DMS53 (cell line): ENCODE measurements at regions not wholly inside any gene's neighbourhood (a gene's known extent, or its start where the extent isn't known, plus 50 kb on each side); places are given as distances from the start of the nearest gene placed in this dataset.

ENCODE experiments used
- DNase-seq: peaks from one replicate; lab custom pipeline; 2025; lab: John Stamatoyannopoulos, UW

DNA sequence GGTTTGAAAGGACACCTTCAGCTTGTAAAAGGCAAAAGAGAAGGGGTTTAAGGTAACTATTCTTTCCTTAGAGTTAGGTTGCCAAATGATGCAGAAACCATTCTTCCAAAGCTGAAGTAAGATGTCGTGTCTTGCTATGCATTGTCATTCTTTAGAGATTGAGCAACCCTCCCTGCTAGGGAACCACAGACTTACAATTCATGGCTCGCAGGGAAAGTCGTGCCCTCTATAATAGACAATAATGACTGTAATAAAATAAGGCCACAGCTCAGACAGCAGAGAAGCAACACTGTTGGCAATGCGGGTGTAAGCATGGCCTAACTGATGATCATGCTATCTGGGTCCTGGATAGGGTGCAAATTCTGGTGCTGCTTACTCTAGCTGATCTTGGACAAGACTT, 129.6 kb upstream of the CDH13 start:
- DNase-seq, result no peak

DNA sequence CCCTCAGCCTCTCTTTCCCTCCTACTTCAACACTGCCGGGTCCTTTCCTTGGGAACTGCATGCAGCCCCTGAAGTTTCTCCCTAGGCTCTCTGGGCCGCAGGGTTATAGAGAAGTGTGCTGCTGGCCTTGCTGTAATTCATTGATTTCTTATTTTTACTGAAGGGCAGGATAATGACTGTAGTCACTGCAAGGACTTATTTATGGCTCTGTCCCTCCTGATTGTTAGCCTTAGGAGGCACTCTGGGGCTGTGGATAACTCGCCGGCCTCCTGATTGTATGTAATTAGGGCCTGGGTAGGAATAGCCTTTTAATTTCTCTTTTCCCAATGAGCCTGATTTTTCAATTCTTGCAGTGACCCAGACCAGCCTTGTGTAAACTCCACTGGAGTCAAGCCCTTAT, 138.3 kb upstream of the CDH13 start:
- no peak for DNase-seq

DNA sequence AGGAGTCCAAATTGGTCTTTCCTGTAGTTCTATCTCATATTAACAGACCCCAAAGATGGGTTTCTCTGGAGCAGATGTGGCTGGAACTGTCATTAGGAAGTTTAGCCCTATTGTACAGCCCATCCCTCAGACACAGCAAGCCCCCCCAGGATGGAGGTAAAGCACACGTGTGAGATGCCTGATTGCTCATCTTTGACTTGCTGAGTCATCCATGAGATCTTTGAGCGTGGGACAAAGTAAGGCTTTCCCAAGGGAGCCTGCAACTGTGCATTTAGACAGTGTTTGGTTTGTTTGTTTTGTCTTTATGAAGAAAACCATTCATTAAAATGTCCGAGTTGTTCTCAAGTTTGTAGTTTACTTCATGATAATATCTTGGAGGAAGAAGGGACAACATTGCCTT, 145.3 kb upstream of the CDH13 start:
- DNase-seq, result peak; percentile 4

DNA sequence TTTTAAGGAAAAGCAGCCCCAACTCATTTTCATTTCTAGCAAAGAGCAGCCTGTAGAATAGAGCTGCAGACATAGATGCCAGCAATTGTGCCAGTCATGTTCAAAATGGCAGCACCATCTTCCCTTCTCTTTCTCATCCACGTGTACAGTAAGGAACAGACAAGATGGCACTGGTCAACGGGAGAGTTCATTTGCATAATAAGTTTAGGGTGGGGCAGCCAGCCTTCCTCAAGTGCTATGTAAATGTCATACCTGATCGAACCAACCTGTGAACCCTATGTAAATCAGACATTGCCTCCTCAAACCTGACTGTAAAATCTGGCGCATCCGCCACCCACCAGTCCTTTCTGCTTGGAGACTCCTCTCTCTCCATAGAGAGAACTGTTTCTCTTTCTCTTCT, 150.0 kb upstream of the CDH13 start:
- no peak for DNase-seq

DNA sequence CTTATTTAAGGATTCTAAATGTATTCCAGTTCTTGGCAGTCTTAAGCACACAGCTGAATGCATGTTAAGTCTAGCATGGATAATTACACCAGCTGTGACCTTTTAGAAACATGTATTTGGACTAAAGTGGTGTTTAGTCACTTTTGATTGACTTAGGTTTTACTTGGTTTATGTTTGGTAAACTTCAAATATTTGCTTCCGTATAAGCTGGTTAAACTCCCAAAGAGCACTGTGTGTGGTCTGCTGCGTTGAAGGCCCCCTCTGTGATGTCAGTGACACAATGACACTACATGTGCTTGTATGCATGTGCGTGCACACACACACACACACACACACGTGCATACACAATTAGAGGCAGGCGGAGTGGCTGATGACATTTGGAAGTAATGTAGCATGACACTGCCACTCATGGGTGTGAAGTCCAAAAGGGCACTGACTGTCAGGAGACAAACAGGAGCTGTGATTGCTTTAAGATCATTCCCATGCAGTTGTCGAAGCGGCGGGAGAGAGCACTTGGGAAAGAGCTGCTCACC, 156.1 kb upstream of the CDH13 start:
- DNase-seq, result peak; percentile 79

DNA sequence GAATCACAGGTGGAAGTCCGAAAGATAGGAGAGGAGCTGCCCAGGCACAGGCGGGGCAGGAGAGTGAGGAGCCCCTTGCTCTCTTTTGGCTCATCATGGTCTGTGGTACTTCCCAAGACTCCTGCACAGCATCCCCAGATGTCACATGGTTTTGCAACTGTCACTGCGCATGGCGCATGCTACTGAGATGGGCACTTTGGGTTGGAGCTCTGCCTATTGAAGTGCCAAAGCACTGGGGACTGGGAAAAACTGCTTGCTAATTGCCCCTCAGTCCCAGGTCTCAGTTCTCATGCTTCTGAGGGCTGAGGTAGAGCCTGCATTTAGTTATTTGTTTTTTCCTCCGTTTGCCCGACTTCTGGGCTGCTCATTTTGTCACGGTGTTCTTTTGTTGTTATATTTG, 156.8 kb upstream of the CDH13 start:
- DNase-seq, result no peak

DNA sequence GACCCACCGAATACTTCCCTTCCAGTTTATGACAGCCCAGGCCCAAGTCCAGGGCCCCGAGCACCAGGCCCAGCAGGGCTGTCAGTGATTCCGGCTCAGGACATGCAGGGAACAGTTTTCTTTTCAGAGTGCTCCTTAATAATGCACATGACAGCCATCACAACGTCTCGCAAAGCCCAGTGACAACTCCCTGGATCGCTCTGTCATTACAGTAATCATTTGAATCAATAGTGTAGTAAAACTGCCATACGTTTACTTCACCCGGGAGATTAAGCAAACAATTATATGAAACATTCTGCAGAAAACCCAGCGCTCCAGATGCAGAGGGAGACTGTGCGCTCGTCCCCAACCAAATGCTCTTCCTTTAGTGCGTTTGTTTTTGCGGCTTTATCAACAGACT, 162.6 kb upstream of the CDH13 start:
- DNase-seq, result no peak

DNA sequence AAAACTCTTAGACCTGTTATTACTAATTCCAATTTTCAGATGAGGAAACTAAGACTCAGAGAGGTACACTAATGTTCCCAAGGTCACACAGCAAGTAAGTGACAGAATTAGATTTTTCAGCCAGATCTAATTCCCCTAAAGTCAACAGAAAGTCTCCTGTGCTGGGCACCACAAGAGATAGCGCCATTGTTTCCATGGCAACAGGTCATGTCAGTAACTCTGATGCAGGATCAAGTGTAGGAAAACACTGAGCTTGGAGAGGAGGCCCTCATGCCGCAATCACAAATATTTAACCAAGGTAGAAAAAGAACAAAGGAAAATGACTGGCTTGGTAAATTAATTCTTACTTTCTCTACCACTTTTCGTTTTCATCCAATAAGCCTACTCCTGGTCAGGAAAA, 166.0 kb upstream of the CDH13 start:
- DNase-seq, result peak; percentile 97

DNA sequence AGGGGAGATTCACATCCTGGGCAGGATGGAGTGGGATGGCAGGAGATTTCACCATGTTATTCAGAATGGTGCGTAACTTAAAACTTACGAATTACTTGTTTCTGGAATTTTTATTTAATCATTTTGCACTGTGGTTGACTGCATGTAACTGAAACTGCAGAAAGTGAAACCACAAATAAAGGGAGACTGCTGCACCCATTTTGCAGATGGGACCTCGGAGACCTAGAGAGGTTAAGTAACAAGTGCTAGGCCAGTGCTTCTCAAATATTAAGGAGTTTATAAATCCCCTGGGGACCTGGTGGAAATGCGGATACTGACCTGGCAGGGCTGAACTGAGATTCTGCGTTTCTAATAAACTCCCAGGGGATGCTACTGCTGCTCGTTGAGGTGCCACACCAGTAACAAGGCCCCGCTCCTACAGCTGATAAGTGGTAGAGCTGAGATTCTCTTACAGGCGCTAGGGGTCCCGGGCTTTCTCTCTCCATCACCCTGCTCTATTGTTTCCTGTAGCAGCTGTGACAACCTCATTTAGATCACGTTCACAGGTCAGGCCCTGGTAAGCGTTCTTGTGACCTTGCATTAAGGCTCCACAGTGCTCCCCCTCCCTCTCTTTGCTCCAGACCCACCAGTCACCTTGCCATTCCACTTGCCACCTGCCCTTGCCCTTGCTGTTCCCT, 167.1 kb upstream of the CDH13 start:
- DNase-seq, result no peak

DNA sequence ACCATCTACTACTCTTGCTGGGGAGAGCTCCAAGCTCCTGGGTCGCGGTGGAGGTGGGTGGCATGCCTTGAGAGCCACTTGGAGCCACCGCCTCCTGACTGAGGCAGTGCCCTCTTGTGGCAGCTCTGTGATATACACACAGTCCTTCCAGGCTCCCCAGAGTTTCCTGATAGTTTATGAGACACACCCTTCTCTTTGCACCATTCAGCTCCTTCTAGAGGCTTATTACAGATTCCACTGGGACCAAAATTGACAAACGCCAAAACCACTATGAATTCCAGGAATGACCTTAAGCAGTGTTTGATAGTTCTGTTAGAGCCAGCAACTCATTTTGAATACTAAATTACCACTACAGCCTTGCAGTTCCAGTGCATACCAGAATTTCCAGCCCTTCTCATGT, 170.1 kb upstream of the CDH13 start:
- peak; percentile 81 for DNase-seq

DNA sequence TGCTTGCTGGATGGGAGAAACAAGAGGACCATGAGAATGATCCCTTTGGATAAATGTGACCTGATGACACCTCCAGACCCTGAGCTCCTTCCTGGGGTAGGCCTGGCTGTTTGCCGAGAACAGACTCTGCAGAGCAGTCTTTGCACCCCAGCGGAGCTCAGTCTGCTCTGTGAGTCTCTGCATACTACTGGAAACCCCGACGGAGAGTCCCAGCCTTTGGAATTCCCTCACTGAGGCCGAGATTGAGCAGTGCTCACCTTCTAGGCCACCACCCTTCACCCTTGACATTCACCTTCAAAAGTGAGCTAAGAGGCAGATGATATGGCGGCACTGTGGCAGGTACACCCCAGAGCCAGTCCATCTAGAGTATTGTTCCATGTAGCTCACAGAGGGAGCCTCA, 172.2 kb upstream of the CDH13 start:
- no peak for DNase-seq

DNA sequence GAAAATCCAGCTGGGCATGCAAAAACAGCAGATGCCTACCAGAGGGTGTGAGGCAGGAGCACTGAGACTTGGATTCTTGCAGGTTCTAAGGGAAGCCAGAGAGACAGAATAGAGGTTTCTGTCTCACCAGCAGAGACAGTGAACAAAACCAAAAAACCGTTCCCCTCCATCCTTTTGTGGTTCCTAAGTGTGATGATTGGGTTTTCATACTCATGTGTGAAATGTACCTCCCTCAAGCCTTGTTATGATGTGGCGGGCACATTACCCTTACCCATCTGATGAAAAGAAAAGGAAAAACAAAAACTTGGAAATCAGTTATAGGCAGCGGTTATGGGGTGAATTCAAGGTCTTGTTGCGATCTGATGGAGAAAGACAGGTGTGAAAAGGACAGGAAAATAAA, 172.6 kb upstream of the CDH13 start:
- no peak for DNase-seq

DNA sequence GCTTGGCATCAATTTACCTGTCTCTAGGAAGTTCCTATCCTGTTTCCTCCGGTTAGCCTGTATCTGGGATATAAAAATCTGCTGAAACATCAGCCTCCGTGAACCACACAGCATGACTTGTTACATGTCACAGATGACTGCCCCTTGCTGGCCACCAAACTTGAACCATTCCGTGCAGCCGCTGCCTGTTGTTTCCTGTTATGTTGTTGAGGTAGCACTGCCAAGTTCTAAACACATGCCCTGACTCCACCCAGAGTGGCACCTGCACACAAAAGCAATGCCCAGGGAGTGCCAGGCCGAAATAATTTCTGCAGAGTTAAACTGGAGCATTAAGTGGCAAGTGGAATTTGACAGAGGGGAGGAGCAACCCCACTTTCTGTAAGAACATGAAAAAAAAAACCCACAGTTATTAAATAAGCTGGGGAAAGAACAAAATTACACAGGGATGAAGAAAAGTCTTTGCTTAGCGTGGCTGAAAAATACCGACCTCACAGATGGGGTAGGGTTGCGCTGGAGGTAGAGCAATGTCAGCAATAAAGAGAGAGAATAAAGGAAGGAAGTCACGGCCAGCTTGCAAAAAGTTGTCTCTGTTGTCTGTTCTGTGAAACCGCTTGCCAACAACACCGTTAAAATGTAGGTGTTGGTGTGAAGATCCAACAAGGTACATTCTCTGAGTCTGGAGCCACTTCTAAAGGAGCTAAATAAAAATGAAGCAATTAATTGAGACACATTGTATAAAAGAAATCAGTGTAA, 174.6 kb upstream of the CDH13 start:
- no peak for DNase-seq

DNA sequence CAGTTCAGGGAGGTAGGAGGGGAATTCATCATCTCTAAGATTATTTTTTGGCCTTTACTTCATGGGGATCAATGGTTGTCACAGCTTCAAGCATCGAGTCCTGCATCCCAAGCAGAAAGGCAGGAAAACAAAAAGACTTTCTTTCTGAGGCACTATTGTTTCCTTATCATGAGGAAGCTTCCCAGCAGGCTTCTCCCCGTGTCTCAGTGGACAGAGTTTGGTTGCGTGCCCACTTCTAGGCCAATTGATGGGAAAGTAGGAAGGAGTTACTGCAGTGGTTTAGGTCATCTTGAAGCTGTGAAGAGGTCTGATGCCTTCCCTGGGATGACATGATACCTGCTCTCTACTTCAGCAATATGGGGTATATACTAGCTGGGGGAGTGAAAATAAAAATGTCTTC, 175.3 kb upstream of the CDH13 start:
- DNase-seq, result no peak

DNA sequence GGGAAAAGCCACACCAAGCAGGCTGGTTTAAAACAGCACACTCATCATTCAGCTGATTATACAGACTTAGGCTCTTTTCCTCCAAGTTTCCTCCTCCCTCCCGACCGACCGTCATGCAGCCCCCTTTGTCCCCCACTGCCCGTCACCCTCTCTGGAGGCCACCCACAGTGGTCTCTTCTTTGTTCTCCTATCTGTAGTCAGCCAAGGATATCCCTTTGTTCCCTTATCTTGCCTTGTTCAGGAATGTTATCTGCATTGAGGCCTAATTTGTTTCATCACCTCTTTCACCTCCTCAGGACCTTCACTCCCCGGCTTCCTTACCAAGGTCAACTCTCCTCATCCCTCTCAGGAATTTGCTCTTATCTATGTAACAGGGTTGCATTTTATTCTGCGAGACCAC, 186.4 kb upstream of the CDH13 start:
- no peak for DNase-seq

DNA sequence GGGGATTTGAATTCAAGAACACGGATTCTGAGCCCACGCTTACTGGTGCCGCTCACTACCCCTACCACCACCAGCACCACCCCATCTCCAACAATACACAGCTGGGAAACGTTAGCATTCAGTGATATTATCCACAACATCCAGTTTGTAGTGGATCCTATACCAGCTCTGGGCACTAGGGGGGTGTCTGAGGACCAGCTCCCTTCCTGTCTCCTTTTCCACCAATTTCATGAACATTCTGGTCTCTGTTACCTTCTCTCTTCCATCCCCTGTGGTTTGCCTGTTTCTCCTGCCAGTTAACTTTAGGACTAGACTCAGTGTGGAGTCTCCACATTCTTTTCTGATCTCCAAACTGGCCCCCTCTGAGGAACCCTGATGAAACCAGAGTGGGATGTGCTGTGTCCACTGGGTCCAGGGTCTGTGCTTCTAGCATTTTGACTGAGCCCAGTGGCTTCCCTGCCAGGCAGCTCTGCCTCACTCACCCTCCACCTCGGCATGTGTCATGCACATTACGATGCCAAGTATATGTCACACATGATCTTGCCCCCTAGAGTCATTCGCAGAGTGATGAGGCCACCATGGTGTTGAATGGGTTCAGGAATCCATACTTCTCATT, 187.0 kb upstream of the CDH13 start:
- DNase-seq, result peak; percentile 38

DNA sequence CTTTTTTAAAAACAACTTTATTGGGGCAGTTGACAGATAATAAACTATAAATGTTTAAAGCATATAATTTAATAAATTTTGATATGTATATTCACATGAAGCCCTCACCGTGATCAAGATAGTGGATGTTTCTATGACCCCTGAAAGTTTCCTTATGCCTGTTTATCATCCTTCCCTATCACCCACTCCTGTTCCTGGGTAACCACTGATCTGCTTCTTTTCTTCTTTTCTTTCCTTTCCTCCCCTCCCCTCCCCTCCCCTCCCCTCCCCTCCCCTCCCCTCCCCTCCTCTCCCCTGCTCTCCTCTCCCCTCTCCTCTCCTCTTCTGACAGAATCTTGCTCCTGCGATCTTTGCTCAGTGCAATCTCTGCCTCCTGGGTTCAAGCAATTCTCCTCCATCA, 193.7 kb upstream of the CDH13 start:
- DNase-seq, result no peak

DNA sequence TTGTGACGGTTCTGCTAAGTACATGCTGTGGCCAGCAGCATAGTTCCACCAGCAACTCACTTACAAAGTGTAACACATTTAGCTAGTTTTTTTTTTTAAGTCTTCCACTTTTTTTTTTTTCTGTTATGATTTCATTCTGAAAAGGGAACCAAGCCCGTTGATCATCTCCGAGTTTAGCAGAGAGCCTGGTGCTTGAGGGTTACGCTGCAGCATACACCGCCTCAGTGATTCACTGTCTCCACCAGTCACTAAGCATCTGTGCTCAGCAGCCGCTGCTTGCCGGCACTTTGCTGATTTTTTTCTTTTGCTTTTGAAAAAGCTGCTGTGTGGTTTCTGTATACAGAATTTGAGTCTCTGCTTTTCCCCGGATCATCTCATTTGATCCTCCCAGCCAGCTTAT, 194.5 kb upstream of the CDH13 start:
- no peak for DNase-seq

DNA sequence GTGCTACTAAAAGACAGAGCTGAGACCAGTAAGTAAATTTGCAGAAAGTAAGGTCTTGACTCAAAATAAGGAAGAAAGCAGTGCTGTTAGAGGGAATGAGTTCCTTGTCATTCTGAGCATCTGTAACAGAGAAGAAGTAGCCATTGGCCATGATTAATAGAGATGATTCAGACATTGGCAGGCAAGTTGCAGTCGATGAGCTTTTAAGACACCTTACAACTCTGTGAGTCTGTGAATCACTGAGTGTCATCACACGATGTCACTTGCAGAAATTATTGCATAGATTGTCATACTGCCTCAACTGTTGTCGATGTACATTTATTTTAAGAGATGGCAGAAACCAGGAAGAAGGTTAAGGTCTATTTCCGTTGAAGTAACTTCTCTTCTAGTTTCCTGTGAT, 201.1 kb upstream of the CDH13 start:
- DNase-seq, result no peak

DNA sequence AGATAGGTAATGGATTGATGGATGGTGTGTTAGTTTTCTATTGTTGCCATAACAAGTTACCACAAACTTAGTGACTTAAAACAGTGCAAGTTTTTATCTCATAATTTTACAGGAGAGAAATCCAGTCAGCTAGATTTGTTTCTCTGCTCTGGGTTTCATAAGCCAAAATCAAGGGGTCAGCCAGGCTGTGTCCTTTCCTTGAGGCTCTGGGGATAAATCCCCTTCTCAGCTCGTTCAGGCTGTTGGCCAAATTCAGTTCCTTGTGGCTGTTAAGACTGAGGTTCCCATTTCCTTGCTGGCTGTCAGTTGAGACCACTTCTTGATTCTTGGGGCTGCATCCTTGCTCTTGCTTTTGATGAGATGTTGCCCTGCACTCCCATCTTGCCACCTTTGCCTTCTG, 204.9 kb upstream of the CDH13 start:
- DNase-seq, result no peak

DNA sequence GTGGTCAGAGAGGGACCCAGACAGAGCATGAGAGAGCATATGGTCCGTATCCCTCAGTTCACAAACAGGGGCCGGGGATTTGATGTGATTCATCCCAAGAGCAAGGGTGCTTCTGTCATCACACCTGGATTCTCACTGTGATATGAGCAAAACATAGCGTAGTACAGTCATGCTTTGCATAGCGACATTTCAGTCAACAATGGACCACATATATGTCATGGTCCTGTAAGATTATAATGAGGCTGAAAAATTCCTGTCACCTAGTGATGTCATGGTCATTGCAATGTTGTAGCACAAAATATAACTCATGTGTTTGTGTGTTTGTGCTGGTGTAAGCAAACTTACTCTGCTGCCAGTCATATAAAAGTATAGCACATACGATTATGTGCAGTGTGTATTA, 207.4 kb upstream of the CDH13 start:
- DNase-seq, result peak; percentile 4

DNA sequence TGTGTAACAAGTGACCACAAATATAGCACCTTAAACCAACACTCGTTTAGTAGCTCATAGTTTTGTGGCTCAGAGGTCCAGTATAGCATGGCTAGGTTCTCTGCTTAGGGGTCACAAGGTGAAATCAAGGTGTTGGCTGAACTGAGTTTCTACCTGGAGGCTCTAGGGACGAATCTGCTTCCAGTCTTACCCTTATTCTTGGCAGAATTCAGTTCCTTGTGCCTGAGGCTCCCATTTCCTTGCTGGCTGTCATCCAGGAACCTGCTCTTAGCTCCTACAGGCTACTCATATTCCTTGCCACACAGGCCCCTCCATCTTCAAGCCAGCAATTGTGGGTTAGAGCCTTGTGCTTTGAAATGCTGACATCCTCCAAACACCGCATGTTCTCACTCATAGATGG, 212.3 kb upstream of the CDH13 start:
- DNase-seq, result no peak

DNA sequence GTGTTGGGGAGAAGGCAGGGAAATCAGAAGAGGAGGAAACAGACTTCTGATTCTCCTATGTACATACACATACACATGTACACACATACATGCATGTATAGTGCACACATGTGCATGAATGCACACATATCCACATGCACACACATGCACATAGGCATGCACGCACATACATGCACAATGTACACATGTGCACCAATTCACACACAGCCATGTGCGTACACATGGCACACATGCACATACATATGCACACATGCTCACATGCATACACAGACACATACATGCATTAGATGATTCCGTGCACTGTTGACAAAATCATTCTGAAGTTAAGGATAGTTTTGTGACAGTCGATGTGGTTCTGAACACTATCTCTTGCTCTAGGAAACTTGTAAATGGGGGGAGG, 214.0 kb upstream of the CDH13 start:
- DNase-seq, result no peak
